A673 (cell line): ENCODE measurements at regions not wholly inside any gene's neighbourhood (a gene's known extent, or its start where the extent isn't known, plus 50 kb on each side); places are given as distances from the start of the nearest gene placed in this dataset.

Experiments
- BruUV-seq: library from RNA; stranded (reverse); fragments of 400-500 nt; replicated peaks from 2 replicates; lab custom pipeline; 2021; lab: Mats Ljungman, UMichigan
- CTCF ChIA-PET: fragments of 300-600 bp; sonication (Branson Sonifier 250); formaldehyde crosslinking; loops from one replicate; lab custom pipeline; 2022; ENCODE audit warnings: antibody characterized with exemption; lab: Charles Lee
- POLR2A ChIA-PET: fragments of 300-600 bp; sonication (Branson Sonifier 250); formaldehyde crosslinking; loops from one replicate; lab custom pipeline; 2022; ENCODE audit warnings: antibody characterized with exemption; ENCODE audit not compliant: low non-redundant PET; lab: Charles Lee
- DNase-seq: peaks from one replicate; pipeline ENCODE4 v3.0.0-alpha.2; 2015; ENCODE audit warnings: low spot score
- H3K27ac ChIP-seq: fragments of 200-600 bp; sonication (generic); 2 replicates; pipeline ENCODE4 v1.5.1; 2016; ENCODE audit warnings: mixed run types, low read depth, mild to moderate bottlenecking, mixed read lengths, antibody characterized with exemption, low read length; ENCODE audit not compliant: poor library complexity, severe bottlenecking
- H3K27me3 ChIP-seq: fragments of 200-600 bp; sonication (generic); replicated peaks from 2 replicates; pipeline ENCODE4 v1.6.1; 2017; ENCODE audit warnings: mixed run types, low read depth, mild to moderate bottlenecking, mixed read lengths, antibody characterized with exemption, low read length; ENCODE audit not compliant: insufficient read depth, poor library complexity
- H3K36me3 ChIP-seq: fragments of 200-600 bp; sonication (generic); 2 replicates; pipeline ENCODE4 v1.6.1; 2016; ENCODE audit warnings: mixed run types, mild to moderate bottlenecking, mixed read lengths, antibody characterized with exemption, low read length; ENCODE audit not compliant: insufficient read depth, poor library complexity, severe bottlenecking
- H3K4me1 ChIP-seq: fragments of 200-600 bp; sonication (generic); 2 replicates; pipeline ENCODE4 v1.6.1; 2017; ENCODE audit warnings: mixed run types, mild to moderate bottlenecking, mixed read lengths, antibody characterized with exemption, low read length; ENCODE audit not compliant: insufficient read depth, poor library complexity, severe bottlenecking
- H3K4me3 ChIP-seq: fragments of 200-600 bp; sonication (generic); 2 replicates; pipeline ENCODE4 v1.5.1; 2016; ENCODE audit warnings: low read depth, mixed run types, mild to moderate bottlenecking, mixed read lengths, low read length; ENCODE audit not compliant: poor library complexity, severe bottlenecking
- H3K9me3 ChIP-seq: fragments of 200-600 bp; sonication (generic); 2 replicates; pipeline ENCODE4 v1.6.1; 2016; ENCODE audit warnings: mixed run types, low read depth, mild to moderate bottlenecking, mixed read lengths, antibody characterized with exemption, low read length; ENCODE audit not compliant: poor library complexity, severe bottlenecking
- CTCF ChIP-seq: fragments of 300-800, 200-600 bp; sonication (generic); conservative IDR thresholded peaks from 2 replicates; pipeline ENCODE4 v1.5.1; 2017; ENCODE audit warnings: low read depth, mild to moderate bottlenecking, antibody characterized with exemption, low read length, moderate library complexity, mixed read lengths
- EZH2 ChIP-seq: fragments of 200-600 bp; sonication (generic); IDR thresholded peaks from 2 replicates; pipeline ENCODE4 v1.6.1; 2017; ENCODE audit warnings: borderline replicate concordance, low read depth, mild to moderate bottlenecking, mixed read lengths, antibody characterized with exemption, low read length; ENCODE audit not compliant: poor library complexity, severe bottlenecking
- intact Hi-C: fragments of 100-400 bp; cut with micrococcal nuclease; formaldehyde crosslinking; loops from one replicate; pipeline ENCODE4 v1.10.0; 2022; ENCODE audit not compliant: unreplicated experiment

GRCh38 chr4:89463341-89463740 lies 155.7 kb upstream of the GPRIN3 start:
- no TSS peak for BruUV-seq
- Histone ChIP-seq H3K36me3 (no peaks in the 10 kb centered on the region), H3K27ac (no peak overlapping the region), H3K4me1 (no peaks in the 10 kb centered on the region), H3K27me3 (no peaks in the 10 kb centered on the region), H3K9me3 (no peaks in the 10 kb centered on the region), H3K4me3 (no peak overlapping the region)
- DNase-seq, result no peak
- intact Hi-C loops, result no loop called here
- ChIA-PET POLR2A (no interaction called here), CTCF (no interaction called here)
- no peak for TF ChIP-seq EZH2
- no peak for TF ChIP-seq CTCF

- Histone ChIP-seq H3K9me3 (no peaks in the 10 kb centered on the region), H3K4me1 (no peaks in the 10 kb centered on the region), H3K36me3 (no peaks in the 10 kb centered on the region), H3K27ac (no peak overlapping the region), H3K4me3 (no peak overlapping the region), H3K27me3 (no peaks in the 10 kb centered on the region)
- TF ChIP-seq EZH2 (no peak), CTCF (no peak)
- BruUV-seq, result no TSS peak
- CTCF ChIA-PET, result no interaction called here
- intact Hi-C loops, result no loop called here
- POLR2A ChIA-PET, result no interaction called here
- DNase-seq, result no peak
Measured at GRCh38 chr4:89447543-89447942, 139.9 kb upstream of the GPRIN3 start.

- H3K4me1 ChIP-seq, result no peaks in the 10 kb centered on the region
- H3K36me3 ChIP-seq, result no peaks in the 10 kb centered on the region
- H3K9me3 ChIP-seq, result no peaks in the 10 kb centered on the region
- H3K4me3 ChIP-seq, result no peak overlapping the region
- ChIA-PET CTCF (no interaction called here), POLR2A (no interaction called here)
- BruUV-seq, result no TSS peak
- intact Hi-C loops, result no loop called here
- no peak overlapping the region for H3K27ac ChIP-seq
- TF ChIP-seq CTCF (no peak), EZH2 (no peak)
- no peaks in the 10 kb centered on the region for H3K27me3 ChIP-seq
- DNase-seq, result no peak
Measured at GRCh38 chr4:89446193-89446592, 138.6 kb upstream of the GPRIN3 start.
